ENCODE measurements at regions not wholly inside any gene's neighbourhood (a gene's known extent, or its start where the extent isn't known, plus 50 kb on each side); places are given as distances from the start of the nearest gene placed in this dataset.

DNA sequence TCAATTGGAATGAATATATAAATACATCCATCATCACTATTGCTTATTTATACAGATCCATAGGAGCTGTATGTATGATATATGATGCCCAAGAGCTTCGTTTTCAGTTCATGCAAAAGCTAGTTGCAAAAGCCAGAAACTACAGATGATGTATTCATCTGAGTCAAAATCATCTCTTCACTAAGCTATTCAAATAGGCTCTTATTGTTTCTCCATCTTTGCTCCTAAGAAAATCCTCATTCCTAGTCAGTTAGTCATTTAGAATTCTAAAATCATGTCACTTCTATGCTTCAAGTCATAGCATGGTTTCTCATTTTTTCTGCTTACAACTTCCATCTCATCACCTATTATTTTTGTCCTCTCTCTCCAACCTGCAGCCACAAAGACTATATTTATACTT, 300.1 kb upstream of the TRAM1L1 start:
- Histone ChIP-seq H3K4me3 (ENCODE audit: low read depth, low read length) (no peak overlapping the region), H3K27me3 (replicated peaks) (no peaks in the 10 kb centered on the region), H3K36me3 (replicated peaks) (no peaks in the 10 kb centered on the region), H3K27ac (no peak overlapping the region)
- no peak for DNase-seq
- in situ Hi-C loops (cut with HindIII; ENCODE audit: low pct_ligation_motif_present, low sequenced_read_pairs): no loop called here
- TF ChIP-seq, protein P1, sequence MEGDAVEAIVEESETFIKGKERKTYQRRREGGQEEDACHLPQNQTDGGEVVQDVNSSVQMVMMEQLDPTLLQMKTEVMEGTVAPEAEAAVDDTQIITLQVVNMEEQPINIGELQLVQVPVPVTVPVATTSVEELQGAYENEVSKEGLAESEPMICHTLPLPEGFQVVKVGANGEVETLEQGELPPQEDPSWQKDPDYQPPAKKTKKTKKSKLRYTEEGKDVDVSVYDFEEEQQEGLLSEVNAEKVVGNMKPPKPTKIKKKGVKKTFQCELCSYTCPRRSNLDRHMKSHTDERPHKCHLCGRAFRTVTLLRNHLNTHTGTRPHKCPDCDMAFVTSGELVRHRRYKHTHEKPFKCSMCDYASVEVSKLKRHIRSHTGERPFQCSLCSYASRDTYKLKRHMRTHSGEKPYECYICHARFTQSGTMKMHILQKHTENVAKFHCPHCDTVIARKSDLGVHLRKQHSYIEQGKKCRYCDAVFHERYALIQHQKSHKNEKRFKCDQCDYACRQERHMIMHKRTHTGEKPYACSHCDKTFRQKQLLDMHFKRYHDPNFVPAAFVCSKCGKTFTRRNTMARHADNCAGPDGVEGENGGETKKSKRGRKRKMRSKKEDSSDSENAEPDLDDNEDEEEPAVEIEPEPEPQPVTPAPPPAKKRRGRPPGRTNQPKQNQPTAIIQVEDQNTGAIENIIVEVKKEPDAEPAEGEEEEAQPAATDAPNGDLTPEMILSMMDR (IDR thresholded peaks at IDR 0.05; ENCODE audit: low read depth, low read length, missing control alignments): no peak

DNA sequence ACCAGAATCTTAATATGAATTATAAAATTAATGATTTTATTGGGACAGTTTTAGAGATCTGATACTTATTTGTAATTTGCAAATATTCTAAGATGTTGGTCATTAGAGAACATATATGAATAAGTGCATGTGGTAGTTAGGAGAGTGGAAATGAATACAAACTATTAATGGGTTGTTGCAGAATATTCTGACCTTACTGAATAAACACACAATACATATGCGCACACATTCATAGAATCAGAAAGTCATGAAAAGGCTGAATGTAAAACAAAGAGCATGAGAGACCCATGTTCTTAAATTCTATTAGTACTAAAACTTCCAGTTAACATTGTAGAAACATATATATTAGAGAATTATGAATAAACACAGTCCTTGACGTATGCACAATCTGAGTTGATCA, 301.7 kb upstream of the TRAM1L1 start:
- in situ Hi-C loops (cut with HindIII; ENCODE audit: low pct_ligation_motif_present, low sequenced_read_pairs): no loop called here
- DNase-seq: no peak

DNA sequence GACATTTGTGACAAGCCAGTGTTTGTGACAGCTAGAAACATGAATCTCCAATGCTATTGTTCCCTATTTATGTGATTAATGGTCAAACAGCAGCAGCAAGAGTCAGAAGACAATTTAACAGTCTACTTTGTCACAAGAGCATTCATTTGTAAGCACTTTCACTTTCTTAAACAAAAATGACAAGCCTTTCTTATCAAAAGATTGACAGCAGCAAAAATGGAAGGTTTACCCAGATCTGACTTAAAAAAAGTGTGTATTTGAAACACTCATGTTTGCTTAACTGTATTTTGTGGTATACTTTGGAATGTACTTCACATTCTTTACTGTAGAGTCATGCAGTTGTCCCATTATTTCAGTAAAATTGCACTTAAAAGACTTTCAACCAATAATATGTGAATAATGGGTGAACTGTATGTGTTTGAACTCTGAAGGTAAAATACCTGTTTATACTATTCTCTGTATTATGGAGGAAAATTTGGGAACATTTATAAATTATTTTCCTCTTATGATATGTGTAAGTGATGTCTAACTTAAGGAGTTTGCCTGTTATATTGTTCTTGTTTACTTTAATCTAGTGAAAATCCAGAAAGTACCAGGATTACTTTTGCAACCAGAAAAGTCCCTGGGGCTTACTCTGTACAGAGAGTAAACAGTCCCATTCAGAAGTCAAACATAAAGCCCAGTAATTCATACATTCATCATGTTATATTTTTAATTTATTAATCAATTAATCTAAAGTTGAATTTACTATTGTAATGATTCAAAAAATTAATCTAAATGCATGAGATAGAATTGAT, 314.9 kb upstream of the TRAM1L1 start:
- Histone ChIP-seq H3K27ac (peak overlapping the region; percentile 63), H3K4me3 (ENCODE audit: low read depth, low read length) (peak overlapping the region; percentile 21), H3K27me3 (replicated peaks) (no peaks in the 10 kb centered on the region), H3K36me3 (replicated peaks) (no peaks in the 10 kb centered on the region)
- TF ChIP-seq, protein P1 (IDR thresholded peaks at IDR 0.05; ENCODE audit: low read depth, low read length, missing control alignments): no peak
- in situ Hi-C loops (cut with HindIII; ENCODE audit: low pct_ligation_motif_present, low sequenced_read_pairs): no loop called here
- DNase-seq: peak; percentile 35

More for the DNA sequence above, 301.7 kb upstream of the TRAM1L1 start:
- TF ChIP-seq, protein P1 (IDR thresholded peaks at IDR 0.05; ENCODE audit: low read depth, low read length, missing control alignments): no peak
- Histone ChIP-seq H3K36me3 (replicated peaks) (no peaks in the 10 kb centered on the region), H3K27ac (no peak overlapping the region), H3K27me3 (replicated peaks) (no peaks in the 10 kb centered on the region), H3K4me3 (ENCODE audit: low read depth, low read length) (no peak overlapping the region)

DNA sequence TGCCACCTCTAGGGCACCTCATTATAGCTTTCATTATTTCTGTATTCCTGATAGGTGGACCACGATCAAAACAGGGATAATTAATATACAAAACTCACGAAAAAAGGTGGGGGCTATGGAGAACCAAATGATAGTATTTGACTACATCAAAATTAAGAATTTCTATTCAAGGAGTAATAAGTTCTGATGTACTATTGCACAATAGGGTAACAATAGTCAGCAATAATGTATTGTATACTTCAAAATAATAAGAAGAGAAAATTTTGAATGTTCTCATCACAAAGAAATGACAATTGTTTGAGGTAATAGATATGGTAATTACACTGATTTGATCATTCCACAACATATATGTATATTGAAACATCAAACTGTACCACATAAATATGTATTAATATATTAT, 327.3 kb upstream of the TRAM1L1 start:
- Histone ChIP-seq H3K27me3 (replicated peaks) (no peaks in the 10 kb centered on the region), H3K4me3 (ENCODE audit: low read depth, low read length) (no peak overlapping the region), H3K36me3 (replicated peaks) (no peaks in the 10 kb centered on the region), H3K27ac (no peak overlapping the region)
- TF ChIP-seq, protein P1 (IDR thresholded peaks at IDR 0.05; ENCODE audit: low read depth, low read length, missing control alignments): no peak
- DNase-seq: no peak
- in situ Hi-C loops (cut with HindIII; ENCODE audit: low pct_ligation_motif_present, low sequenced_read_pairs): no loop called here

DNA sequence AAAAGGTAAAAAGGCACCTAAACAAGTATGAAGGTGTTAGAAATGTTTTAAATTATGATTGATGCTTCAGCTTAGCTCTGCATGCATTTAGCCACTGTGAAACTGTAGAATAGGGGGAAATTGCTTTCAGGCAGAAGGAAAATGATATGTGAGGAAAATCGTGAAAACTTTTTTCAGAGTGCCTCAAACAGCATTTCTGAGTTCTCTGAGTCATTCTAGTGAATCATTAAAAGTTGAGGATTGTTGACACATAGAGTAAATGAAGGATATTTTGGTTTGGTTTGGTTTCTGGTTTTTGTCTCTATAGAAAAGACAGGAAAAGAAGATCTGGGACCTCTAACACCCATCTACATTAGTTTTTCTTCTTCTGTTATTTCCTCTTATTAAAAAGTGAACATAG, 332.5 kb upstream of the TRAM1L1 start:
- Histone ChIP-seq H3K27me3 (replicated peaks) (no peaks in the 10 kb centered on the region), H3K4me3 (ENCODE audit: low read depth, low read length) (no peak overlapping the region), H3K36me3 (replicated peaks) (no peaks in the 10 kb centered on the region), H3K27ac (no peak overlapping the region)
- DNase-seq: no peak
- in situ Hi-C loops (cut with HindIII; ENCODE audit: low pct_ligation_motif_present, low sequenced_read_pairs): no loop called here
- TF ChIP-seq, protein P1 (IDR thresholded peaks at IDR 0.05; ENCODE audit: low read depth, low read length, missing control alignments): no peak

DNA sequence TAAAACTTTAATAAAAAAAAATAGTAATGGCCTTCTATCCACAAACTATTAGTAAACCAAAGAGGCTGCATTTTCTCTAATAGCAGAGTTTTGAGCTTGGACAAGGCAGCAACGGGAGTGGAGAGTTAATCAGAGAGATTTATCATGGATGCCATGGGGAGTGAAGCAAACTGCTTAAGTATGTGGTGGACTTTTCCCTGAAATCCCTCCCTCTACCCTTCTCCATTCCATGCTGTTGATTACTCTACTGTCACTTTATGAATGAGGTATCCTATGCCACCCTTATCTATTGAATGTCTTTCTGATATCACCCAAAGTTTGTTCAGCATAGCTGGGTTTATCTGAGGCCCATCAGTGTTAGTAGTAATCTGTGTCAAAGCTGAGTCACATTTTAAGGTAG, 335.6 kb upstream of the TRAM1L1 start:
- DNase-seq: no peak
- Histone ChIP-seq H3K36me3 (replicated peaks) (no peaks in the 10 kb centered on the region), H3K4me3 (ENCODE audit: low read depth, low read length) (no peak overlapping the region), H3K27me3 (replicated peaks) (no peaks in the 10 kb centered on the region), H3K27ac (no peak overlapping the region)
- TF ChIP-seq, protein P1 (IDR thresholded peaks at IDR 0.05; ENCODE audit: low read depth, low read length, missing control alignments): no peak
- in situ Hi-C loops (cut with HindIII; ENCODE audit: low pct_ligation_motif_present, low sequenced_read_pairs): no loop called here
